Fibroblast of skin of abdomen (primary cell): ENCODE measurements at regions not wholly inside any gene's neighbourhood (a gene's known extent, or its start where the extent isn't known, plus 50 kb on each side); places are given as distances from the start of the nearest gene placed in this dataset.
A peak's percentile ranks its signal among the peaks of the same experiment; 100 is the strongest.

ENCODE experiments used
- DNase-seq: peaks from one replicate; pipeline ENCODE4 v3.0.0-alpha.2; 2013

DNA sequence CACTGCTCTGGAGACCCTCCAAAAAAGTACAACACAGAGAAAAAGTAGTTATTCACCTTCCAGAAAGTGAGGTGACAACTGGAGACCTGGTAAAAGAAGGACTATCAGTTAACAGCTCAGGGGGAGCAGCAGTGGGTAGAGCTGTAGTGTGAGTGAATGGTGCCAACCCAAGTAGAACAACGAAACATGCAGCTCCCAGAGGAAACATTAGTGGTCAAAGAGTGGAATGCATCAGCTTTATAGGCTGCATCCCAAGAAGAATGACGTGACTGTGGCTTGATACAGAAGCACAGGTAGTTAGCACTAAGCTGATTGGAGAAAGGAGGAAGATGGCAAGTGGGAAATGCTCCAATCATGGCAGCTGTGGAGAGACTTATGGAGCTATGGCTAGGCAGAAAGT is 275.7 kb upstream of the CAMK1G start:
- DNase-seq = peak; percentile 16

- DNase-seq = no peak
These were observed 274.3 kb upstream of the CAMK1G start for GRCh38 chr1:209309198-209309597.

DNA sequence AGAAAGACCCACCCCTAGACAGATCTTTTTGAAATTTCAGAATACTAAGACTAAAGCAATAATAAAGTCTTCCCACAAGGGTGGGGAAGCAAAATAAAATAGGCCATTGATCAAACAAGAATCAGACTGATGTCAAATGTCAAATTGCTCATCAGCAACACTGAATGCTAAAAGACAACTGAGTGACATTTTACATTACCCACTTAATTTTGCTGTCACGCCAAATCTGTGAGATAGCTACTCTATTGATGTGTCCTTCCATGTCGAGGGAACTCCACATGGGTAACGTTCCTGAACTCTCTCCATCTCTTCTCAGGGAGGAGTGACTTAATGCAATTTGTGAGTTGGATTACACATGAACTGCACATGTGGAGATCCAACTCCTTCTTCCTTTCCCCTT is 271.7 kb upstream of the CAMK1G start:
- DNase-seq = no peak

DNA sequence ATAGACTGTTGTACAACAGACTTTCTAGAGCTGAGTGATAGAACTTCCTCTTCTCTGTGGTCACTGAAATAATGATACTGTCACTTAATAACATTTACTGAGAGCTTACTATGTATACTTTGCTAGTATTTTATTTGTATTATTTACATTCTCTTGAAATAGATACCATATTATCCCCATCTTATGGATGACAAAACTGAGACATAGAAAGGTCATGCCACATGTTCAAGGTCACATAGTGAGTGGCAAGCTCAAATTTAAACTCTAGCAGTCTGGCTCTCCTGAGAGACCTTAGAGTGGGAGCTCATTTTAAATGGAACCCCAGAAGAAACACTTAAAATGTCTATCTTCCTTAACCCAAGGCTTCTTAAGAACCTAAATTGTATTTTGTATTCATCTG is 266.6 kb upstream of the CAMK1G start:
- DNase-seq = no peak

DNA sequence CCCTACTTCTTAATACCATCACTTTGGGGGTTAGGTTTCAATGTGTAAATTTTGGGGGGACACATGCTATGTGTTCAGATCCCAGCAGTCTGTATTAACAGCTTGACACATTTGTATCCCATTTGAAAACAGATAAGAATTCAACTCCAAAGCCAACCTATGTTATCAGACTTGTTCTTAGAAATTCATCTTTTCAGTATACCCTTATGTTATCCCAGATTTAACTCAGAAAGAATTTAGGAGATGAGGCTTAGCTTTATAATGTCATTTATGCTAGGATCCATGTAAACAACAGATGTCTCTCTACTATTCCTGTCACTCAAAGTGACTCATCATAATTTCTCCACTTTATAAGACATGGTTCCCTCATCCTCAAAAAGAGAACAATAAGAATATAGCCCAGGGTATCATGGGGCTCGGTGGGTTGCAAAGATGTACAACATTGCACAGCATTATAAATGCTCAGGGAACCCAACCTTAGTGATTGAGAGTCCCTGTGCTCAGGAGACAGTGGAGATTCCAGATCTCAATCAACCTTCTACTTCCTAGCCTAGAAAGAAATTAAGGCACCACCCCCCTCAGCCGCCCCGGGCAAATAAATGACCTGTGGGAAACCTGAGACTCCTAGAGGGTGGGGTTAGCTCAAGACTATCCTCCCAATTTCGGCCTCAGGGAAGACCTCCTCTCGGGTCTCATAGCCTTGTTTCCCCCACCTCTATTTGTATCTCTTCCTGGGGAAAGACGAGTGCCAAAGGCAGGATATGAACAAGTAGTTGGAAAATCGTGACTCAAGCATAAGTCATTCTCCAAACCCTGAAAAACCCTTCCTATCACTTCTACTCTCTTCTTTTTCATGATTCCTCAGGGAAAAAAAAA is 265.1 kb upstream of the CAMK1G start:
- peak; percentile 48 for DNase-seq

GRCh38 chr1:209319057-209319432 is 264.5 kb upstream of the CAMK1G start:
- DNase-seq = no peak

GRCh38 chr1:209319549-209319948 is 264.0 kb upstream of the CAMK1G start:
- DNase-seq = peak; percentile 25

DNA sequence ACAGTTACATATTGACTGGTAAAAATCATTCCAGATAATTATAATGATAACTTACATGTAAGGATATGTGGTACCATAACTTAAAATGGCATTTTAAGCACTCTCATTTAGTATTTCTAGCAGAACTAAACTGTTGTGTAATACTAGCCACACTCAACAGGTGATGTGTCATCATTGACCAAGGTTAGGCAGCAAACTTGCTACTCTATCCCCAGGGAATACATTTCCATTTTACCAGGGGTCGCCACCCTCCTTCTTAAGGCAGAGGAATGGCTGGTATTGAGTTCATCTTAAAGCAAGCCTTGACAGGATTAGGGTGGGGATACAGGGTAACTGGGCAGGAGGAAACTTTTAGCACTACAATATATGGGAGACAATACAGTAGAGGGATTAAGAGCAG is 259.8 kb upstream of the CAMK1G start:
- DNase-seq = no peak

DNA sequence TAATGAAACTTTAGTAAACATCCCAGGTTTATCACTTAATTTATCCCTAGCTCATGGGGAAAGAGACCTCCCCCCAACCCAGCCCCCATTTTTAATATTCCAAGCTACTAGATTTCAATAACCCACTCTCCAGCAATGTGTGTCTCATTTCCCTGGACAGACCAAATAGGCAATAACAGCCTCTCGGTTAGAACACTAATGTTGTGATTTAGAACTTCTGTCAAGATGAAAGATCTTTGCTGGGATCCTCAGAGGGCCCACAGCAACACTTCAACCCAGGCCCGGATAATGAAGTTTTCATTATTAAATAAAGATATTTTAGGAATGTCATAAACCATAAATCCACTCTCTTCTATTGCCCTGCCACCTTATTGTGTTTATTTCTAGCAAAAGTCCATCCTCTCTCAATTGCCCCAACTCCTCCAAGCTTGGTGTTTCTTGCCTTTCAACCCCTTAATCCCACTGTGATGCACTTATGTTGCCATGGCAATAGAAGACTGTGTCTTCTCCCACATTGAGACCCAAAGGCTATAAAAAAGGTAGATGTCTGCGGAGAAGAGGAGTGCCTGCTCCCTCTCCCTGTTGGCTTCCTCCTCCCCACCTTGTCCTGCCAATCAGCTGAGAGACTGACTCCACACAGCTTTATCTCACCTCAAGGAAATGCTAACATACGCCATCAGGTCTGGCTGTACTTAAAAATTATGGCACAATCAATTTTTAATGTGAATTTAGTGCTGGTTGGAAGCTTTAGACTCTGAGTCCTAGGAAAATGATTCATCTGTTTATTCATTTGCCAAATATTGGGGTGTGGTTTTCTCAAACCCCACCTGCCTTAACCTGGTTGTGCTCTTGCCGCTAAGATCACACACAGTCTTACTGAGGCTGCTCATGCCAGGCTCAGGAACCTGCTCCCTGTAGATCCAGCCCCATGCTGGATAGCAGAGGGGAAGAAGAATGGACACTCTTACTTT is 258.3 kb upstream of the CAMK1G start:
- no peak for DNase-seq

DNA sequence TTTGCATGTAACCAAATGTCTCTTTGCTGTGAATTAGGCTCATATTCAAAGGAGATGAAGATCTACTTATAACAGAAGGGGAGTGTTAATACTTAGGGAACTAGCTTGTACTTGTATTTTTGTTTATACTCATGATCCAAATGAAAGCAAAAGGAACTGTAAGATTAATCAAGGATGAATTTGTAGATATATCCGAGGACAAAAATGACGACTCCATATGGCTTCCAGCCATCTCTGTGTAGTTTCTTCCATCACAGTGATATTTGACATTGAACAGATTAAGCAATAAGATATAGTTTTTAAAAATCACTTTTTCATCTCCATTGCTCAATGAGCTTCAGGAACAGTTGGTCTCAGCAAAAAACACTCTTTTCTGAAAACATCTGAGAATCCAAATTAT is 257.4 kb upstream of the CAMK1G start:
- no peak for DNase-seq

DNA sequence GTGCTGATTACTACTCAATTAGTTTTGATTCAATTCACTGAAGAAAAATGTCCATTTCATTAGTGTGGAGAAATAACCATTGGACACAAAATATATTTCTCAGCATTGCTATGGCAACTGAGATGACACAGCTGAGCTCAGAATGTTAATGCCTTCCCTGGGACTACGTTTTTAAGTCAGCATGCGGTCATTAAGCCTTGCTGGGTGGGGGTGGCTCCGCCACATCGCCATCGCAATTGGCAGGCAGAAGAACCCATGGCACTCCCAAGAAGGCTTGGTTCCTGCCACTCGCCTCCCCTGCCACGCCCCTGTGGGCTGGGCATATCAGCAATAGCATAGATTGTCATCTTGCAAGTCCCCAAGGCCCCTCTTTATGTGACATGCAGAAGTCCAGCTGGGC is 256.7 kb upstream of the CAMK1G start:
- no peak for DNase-seq

DNA sequence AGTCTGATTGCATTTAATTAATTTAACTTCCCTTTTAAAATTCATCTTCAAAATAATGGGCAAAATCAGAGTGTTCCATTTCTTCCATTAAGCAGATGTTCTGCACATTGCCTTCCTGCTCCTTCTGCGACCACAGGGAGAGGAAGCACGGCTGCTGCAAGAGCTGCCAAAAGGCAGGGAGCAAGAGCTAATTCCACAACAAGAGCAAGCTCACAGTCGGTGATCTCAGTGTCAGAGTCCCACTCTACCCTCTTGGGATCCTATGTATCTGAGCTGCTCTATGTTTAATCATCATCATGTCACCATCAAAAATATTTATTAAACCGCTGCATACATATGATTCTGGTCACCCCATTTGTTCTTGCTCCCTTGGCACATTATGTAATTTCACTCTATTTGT is 255.3 kb upstream of the CAMK1G start:
- peak; percentile 52 for DNase-seq

DNA sequence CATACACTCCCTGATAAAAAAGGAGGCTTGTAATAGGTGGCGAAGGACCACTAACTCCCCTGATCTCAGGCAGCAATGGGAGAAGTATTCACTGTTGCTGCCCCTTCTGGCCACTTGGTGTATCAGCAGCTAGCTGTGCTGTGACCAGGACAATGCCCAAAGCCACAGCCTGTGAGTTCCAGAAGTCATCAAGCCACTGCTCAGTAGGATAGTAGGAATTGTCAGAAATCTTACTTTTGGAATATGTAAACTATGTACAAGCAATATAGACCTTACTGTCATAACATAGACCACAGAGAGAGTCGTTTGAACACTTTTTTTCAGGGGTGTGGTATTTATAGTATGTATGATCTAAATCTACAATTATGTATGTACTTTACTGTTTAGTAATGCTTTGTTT is 248.3 kb upstream of the CAMK1G start:
- peak; percentile 37 for DNase-seq

DNA sequence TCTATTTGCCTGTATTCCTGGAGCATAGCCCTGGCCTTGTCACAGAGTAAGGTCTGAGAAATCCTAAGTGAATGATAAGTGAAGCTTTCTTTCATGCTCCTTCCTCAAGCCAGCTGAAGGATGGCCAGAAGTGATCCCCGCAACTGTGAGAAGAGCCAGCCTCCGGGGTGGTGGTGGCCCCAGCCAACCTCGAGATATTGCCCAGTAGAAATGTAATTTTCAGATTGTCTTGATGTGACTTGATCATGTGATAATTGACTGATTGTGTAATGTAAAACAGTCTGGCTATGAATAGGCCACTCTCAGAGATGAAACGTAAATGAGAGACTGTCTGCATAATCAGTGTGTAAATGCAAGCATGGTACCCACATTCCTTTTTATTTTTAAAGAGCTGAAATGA is 242.4 kb upstream of the CAMK1G start:
- no peak for DNase-seq

GRCh38 chr1:209341673-209342420 is 241.7 kb upstream of the CAMK1G start:
- no peak for DNase-seq

- no peak for DNase-seq
These were observed 240.9 kb upstream of the CAMK1G start for GRCh38 chr1:209342441-209343175.

GRCh38 chr1:209343511-209343910 is 240.0 kb upstream of the CAMK1G start:
- no peak for DNase-seq

- no peak for DNase-seq
These were observed 239.4 kb upstream of the CAMK1G start for GRCh38 chr1:209344156-209344555.

- peak; percentile 74 for DNase-seq
These were observed 233.9 kb upstream of the CAMK1G start for GRCh38 chr1:209349363-209350308.

GRCh38 chr1:209353053-209353452 is 230.5 kb upstream of the CAMK1G start:
- no peak for DNase-seq
